GM18517 (cell line): ENCODE measurements at regions not wholly inside any gene's neighbourhood (a gene's known extent, or its start where the extent isn't known, plus 50 kb on each side); places are given as distances from the start of the nearest gene placed in this dataset.

Experiments used
- ATAC-seq: cut with Tn5 transposase; IDR thresholded peaks from one replicate; pipeline ENCODE4 v1.9.1; 2021; ENCODE audit warnings: mild to moderate bottlenecking, moderate library complexity; ENCODE audit not compliant: unreplicated experiment

DNA sequence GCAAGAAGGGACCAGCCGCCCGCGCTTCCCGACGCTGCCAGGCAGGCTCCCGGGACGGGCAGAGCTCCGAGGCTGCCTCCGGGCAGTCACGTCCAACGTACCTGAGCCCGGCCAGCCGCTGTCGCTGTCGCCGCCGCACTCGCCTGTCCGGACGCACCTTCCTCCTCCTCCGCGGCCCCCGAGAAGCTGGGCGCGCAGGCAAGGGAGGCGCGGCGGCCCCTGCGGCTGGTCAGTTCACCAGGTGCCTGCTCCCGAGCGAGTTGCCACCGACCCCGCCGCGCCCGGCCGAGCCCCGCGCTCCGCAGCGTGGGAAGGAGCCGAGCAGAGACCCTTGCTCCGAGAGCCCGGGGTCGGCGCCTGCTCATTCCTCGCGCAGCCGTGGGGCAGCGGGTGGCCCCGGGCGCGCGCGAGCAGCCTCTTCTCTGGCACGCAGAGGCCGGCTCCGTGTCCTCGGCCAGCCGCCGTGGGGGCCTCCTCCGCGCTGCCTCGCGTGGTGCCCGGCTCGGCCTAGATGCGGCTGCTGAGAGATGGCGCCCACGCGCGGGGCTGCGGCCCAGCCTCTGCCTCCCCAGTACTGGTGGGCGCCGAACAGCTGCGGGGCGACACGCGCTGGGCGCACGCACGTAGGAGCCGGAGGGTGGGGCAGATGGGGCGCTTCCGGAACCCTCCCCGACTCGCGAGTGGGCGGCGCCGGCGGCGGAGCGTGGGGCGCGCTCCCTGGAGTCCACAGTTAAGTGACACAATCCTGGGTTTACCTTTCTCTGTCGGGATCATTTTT lies 419.4 kb downstream of the UQCRFS1 start:
- ATAC-seq: no peak

DNA sequence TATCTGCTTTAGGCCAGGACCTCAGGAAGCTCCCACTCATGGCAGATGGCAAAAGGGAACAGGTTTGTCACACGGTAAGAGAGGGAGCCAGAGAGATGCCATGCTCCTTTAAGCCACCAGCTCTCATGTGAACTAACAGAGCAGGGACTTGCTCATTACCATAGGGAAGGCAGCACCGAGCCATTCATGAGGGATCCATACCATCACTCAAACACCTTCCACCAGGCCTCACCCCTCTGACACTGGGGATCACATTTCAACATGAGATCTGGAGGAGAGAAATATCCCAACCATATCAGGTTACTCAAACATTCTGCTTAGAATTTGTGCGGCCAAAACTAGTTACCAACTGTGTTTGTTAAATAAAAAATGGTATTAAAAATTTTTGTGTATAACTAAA lies 427.0 kb downstream of the UQCRFS1 start:
- no peak for ATAC-seq

DNA sequence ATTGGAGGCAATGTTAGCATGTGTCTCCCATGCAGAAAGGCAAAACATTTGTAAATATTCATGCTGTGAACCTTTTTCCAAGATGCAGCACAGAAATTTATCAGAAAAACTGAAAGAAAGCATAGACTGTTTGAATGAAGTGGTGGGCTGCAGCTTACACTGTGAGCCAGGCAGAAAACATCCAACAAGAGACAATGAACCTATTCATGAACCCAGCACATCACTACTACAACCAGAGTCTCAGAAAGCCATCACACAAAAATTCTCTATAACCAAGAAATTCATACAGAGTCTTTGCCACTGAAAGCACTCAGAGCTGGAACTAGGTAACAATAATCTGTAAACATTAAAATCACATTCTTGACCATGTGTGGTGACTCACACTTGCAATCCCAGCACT lies 448.9 kb downstream of the UQCRFS1 start:
- no peak for ATAC-seq

DNA sequence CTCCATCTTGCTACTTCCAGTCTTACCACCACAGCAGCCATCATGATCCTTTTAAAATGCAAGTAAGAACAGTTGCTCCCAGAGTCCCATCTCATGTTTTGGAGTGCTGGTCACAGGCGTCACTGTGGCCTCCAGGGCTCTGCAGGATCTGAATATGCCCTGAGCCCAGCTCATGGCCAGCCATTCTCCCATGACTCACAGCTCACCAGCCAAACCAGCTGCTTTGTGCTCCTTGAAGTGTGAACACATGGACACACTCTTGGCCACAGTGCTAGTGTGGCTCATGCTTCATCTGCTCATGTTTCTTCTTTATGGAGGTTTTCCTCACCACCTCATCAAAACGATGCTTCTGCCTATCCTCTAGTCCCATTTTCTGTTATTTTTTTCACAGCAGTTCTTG lies 466.5 kb downstream of the UQCRFS1 start:
- no peak for ATAC-seq

DNA sequence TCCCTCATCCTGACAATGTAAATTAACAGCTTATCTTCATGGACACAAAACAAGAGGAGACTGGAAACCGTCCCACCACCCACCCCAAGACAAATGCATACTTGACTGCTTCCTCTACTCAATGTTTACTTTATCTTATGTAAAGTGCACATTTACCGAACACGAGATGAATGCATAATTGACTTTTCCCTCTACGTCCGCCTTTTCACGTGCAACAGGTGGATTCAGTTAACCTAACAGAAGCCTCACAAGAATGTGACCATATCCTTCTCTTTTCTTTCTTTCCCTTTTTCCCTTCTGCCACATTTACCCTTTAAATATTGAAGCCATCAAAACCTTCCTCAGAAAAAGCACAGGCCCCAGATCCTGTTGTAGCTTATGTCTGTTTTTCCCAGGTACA lies 468.0 kb downstream of the UQCRFS1 start:
- no peak for ATAC-seq

DNA sequence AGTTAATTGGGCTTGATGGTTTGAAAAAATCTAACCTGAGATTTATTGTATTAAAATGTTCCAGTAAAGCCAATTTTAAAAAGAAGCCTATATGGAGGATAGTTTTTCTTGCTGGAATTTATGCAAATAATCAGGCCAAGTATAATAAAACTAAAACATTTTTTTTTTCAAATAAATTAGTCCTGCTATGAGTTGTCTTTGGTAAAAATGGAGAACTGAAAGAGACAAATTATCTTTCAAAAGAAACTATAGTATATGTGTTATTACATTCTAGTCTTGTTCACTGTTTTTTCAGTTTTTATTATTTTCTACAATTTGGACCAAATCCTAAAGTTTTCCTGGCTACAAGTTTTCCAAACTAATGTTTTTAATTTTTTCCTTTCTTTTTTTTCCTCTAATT lies 468.9 kb downstream of the UQCRFS1 start:
- no peak for ATAC-seq

DNA sequence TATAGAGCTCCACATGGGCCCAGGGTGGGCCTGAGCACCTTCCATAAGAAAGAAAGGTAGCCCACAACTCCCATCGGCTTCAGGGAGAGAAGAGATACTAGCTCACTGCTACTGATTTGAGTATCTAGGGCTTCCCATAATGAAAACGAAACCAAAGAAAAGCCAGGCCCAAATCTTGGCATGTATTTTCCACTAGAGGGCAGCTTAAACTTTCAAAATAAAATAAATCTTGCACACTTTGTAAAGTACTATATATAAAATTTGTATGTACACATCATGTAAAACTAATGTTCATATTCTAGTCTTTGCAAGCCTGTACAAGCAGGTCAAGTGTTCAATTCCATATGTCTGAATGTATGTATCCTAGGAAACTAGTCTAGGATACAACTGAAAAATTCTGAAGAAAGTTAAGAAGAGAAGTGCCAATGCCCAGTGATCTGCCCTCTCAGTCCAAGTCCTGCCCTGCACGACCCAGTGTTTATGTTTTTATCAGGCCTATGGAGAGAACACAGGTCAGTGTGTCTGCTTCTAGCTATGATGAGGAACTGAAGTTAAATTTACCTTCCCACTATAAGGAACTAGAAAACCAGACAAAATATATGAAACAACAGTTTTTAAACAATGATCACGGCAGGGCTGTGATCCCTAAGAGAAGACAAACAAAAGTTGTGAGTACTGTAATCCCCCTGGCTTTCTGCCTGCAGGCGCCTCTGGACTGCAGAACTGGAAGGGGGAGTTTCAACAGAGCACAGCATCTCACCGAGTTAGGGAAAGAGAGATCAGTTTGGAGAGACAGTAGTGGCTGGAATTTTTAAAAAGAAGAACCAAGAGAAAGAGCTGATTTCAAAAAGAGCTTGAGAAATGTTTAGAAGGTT lies 475.7 kb downstream of the UQCRFS1 start:
- no peak for ATAC-seq

DNA sequence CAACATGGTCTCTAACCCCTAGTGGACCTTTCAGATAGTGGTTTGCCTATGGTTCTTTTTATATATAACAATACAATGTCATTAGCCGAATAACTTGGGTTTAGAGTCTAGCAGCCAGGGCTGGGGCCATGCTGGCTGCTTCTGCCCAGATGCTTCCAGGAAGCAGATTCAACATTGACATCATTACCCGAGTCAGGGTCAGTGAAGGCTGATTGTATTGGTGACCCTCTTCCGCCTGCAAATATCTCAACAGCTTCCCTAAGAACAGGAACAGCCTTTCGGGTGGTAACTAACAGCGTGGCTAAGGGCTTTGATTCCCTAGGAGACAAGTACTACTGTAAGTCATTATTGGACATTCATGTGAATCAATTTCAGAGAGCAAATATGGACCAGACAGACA lies 476.4 kb downstream of the UQCRFS1 start:
- no peak for ATAC-seq

DNA sequence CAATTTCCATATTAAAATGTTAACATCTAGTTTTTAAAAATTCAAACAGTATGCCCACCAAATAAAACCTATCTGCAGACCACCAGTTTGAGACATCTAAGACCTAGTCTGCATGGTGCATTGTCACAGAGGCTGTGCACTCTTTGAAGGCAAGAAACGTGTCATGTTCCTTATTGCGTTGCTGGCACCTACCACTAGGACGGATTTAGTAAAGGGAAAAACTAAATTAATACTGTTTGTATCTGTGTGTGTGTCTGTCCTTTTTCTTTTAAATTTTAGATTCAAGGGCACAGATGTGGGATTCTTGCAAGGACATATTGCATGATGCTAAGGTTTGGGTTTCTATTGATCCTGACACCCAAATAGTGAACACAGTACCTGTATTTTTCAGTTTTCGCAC lies 481.4 kb downstream of the UQCRFS1 start:
- ATAC-seq: no peak

DNA sequence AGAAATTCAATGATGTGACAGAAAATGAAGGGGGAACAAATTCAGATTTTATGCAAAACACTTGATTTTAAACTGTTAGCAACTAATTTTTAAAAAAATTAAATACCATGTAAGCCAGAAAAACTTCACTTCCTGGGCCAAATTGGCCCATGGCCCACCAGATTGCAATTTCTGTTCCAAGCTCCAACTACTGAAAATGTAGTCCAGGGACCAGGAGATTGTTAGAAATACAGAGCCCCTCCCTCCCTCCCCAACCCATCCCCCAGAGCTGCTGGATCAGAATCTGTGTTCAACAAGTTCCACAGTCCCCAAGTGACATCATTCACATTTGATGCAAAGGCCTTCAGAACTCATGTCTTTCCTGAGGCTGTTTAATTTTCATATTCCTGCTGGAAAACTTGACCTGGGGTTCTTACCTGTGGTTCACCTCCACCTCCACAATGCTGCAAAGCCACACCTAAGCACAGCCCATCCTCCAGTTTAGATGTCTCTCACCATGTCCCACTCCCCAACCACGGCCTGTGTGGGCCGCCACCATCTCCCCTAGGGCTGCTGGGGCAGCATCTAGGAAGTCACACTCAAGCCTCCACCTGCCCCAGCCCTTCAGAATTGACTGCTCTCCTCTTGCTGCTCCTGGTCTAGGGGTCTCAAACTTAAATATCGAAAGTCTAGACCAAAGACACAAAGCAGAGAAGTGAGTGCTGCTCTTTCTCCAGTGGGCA lies 482.0 kb downstream of the UQCRFS1 start:
- no peak for ATAC-seq

DNA sequence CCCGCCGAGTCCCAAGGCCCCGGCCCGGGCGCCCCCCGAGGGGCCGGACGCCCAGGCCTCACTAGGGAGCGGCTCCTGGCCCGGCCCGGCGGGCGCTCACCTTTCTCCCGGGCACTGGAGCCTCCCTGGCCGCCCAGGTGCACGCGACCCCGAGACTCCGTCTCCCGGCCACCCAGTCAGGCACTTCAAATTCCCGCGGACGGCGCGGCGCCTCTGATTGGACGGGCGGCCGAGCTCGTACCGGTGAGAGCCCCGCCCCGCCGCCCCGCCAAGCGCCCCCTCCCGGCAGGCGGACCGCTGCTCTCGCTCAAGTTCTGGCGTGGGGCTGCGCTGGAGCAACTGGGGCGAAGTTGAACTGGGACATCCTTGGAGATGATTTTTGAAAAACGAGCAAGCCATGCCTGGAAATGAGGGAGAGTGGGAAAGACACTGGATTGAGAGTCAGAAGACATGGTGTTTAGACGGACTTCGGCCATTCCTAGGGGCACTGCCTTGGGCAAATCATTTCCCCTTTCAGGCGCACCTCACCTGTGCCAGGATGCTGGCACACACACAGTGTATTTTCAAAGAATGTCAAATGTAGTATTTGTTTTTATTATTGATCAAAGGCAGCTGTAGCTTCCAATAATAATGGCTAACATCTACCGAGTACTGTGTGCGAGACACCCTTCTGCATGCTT lies 485.3 kb downstream of the UQCRFS1 start:
- ATAC-seq: no peak

DNA sequence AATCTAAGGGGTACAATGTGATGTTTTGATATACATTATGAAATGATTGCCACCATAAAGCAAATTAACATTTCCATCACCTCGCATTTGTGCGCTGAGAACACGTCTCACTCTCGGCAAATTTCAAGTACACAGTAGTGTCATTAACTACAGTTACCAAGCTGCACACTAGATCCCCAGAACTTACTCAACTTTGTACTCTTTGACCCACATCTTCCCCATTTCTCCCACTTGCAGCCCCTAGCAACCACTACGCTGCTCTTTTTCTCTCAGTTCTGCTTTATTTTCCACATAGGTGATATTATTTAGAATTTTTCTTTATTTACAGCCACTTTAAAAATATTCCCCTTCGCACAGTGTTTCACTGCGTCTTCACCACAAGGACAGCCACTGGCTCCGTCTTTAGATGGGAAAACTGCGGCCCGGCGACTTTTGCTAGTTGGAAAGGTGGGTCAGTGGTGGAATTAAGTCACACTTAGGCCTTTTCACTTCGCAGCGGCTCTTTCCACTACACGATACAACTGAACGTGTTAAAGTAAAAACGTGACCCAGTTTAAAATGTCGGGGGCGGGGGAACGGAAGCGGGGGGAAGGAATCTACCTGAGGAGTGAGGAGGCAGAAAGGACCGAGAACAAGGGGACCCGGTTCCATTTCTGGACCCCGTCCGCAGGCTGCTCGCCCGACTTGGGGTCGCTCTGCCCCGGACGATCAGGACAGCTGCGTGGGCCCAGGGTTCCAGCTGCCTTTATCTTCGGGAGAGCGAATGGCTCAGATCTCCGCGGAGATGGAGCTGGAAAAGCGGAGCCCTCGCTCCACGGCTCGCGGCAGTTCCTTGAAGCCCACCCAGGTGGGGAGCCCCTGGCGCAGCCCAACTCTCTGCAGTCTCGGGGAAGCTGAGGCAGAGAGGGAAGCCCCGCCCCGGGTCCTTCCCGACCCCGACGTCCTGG lies 486.1 kb downstream of the UQCRFS1 start:
- ATAC-seq: no peak

DNA sequence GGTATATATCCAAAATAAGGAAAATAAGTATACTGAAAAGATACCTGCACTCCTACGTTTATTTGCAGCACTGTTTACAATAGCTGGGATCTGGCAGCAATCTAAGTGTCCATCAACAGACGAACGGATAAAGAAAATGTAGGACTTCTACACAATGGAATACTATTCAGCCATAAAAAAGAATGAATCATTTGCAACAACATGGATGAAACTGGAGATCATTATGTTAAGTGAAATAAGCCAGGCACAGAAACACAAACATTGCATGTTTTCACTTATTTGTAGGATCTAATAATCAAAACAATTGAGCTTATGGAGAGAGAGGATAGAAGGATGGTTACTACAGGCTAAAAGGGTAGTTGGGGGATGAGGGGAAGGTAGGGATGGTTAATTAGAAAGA lies 494.0 kb downstream of the UQCRFS1 start:
- no peak for ATAC-seq

DNA sequence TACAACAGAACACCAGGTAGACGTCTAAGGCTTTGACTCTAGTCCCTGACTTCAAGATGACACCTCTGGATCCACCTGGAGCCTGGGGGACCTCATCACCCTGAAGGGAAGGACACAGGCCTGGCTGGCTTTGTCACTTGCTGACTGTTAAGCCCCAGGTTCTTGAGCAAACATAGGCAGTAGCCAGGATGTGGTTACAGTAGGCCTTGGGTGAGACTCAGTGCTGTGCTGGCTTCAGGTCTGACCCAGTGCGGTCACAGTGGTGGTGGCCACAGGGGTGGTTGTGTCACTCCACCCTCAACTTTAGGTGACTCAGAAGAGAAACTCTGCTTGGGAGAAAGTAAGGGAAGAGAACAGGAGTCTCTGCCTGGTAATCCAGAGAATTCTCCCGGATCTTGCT lies 497.8 kb downstream of the UQCRFS1 start:
- no peak for ATAC-seq

DNA sequence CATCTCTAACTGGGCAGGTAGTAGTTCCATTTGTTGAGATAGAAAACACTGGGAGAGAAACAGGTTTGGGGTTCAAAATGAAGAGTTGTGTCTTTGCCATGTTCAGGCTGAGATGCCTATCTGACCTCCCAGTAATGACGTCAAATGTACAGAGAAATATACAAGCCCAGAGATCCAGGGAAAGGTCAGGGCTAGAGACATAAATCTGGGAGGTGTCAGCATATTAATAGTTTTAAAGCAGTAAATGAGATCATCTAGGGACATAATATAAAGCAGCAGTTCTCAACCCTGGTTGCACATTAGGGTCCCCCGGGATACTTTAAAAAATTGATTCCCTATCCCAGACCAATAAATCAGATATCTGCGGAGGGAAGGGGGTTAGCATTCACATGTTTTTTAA lies 501.5 kb downstream of the UQCRFS1 start:
- no peak for ATAC-seq

DNA sequence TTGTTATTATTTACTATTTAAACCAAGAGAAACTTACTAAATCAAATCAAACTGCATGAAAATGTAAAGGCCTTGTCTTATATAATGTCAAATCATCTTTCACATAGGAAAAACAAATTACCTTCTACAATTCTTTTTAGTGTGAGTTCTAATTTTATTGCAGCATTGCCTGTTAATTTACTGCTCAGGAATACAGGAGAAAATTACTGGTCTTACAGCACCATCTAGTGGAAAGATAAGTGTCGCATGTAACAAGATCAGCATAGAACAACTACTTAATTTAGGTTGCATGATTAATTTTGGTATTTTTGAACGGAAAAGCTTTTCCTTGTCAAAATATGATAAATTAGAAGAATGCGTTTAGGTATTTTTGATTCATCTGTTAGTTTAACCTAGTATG lies 502.7 kb downstream of the UQCRFS1 start:
- ATAC-seq: no peak

DNA sequence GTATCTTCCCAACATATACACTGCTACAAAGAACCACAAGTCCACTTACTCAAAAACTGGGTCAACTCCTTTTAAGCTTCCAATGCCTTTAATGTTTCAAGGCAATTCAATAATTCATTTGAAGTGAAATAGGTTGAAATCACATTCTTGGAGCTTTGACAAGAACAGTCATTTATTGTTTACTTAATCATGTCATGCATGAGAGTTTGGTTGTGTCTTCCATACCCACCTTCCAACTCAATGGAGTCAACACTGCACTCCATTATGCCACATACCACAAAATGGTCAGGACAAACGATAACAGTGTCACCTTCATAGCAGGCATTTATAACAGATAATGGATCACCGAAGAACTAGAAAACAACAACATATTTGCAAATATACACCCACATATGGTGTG lies 506.3 kb downstream of the UQCRFS1 start:
- no peak for ATAC-seq

DNA sequence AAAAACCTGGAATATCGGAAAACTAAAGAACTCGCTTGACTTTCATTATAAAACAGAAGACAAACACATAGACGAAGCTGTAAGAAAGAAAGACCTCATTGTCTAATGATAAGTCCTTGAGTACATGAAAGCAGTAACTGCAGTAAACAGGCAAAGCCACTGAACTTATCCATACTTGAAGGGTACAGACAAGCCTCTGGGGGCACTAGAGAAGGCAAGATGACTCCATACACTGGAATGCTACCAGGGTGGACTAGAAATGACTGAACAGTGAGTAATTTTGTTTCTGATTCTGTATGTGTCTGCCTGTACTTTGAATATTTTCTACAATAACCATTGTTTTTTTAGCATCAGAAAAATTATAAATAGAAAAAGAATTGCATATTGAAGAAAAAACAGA lies 507.9 kb downstream of the UQCRFS1 start:
- ATAC-seq: no peak

DNA sequence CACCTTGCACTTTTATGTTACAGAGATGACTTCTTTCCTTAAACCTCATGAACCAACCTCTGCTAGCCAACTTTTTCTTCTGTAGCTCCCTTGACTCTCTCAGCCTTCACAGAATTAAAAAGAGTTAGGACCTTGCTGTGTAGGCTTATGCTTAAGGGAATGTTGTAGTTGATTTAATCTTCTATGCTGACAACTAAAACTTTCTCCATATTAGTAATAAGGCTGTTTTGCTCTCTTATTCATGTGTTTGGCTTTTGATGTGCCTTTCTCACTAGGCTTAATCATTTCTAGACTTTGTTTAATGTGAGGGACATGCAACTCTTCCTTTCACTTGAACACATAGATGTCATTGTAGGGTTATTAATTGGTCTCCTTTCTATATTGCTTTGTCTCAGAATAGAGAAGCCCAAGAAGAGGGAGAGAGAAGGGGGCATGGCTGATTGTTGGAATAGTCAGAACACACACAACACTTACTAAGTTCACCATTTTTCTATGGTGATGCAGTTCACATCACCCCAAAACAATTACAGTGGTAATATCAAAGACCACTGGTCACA lies 509.5 kb downstream of the UQCRFS1 start:
- no peak for ATAC-seq

DNA sequence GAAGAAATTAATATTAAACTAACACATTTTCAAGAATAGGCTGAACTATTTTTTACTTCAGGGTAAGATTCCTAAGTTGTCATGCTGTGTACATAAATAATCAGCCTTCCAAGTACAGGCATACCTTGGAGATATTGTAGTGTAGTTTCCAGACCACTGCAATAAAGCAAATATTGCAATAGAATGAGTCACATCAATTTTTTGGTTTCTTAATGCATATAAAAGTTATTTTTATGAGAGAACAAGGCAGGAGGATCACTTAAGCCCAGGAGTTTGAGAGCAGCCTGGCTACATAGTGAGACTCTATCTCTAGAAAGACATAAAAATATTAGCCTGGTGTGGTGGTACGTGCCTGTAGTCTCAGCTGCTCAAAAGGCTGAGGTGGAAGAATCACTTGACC lies 511.5 kb downstream of the UQCRFS1 start:
- ATAC-seq: no peak
